A549 (cell line): ENCODE measurements at regions not wholly inside any gene's neighbourhood (a gene's known extent, or its start where the extent isn't known, plus 50 kb on each side); places are given as distances from the start of the nearest gene placed in this dataset.

Source experiments
- CBX2 ChIP-seq: fragments of 200-600 bp; sonication (generic); IDR thresholded peaks from 2 replicates; pipeline ENCODE4 v1.6.1; 2016; ENCODE audit warnings: low read depth, mild to moderate bottlenecking, borderline replicate concordance
- CEBPB ChIP-seq, 2 experiments: fragments of >200 bp in 1 of 2; sonication (Bioruptor Twin) in 1 of 2; formaldehyde crosslinking in 1 of 2; IDR thresholded peaks; 2 replicates each; pipeline ENCODE4 v1.6.1; 2012 to 2016
- CHD2 ChIP-seq: fragments of 150-350 bp; IDR thresholded peaks from 2 replicates; pipeline ENCODE4 v1.6.1; 2014; ENCODE audit warnings: low read length; ENCODE audit not compliant: partially characterized antibody
- JUNB ChIP-seq: fragments of >200 bp; sonication (Bioruptor Twin); formaldehyde crosslinking; IDR thresholded peaks from 2 replicates; pipeline ENCODE4 v1.6.1; 2016
- KDM5A ChIP-seq: fragments of 200-600 bp; sonication (generic); IDR thresholded peaks from 2 replicates; pipeline ENCODE4 v1.6.1; 2016; ENCODE audit warnings: antibody characterized with exemption, mild to moderate bottlenecking
- MAZ ChIP-seq: fragments of 150-350 bp; IDR thresholded peaks from 2 replicates; pipeline ENCODE4 v1.6.1; 2014; ENCODE audit warnings: antibody characterized with exemption, low read depth, low read length, borderline replicate concordance
- PHF8 ChIP-seq: fragments of 200-600 bp; sonication (generic); IDR thresholded peaks from 2 replicates; pipeline ENCODE4 v1.6.1; 2016; ENCODE audit warnings: low read depth, mild to moderate bottlenecking, antibody characterized with exemption, moderate library complexity, borderline replicate concordance
- POLR2A ChIP-seq: IDR thresholded peaks from 2 replicates; pipeline ENCODE4 v1.6.1; 2012; ENCODE audit warnings: mild to moderate bottlenecking, low read length
- RAD21 ChIP-seq, 2 experiments: fragments of >200 bp in 1 of 2; sonication (Bioruptor Twin) in 1 of 2; formaldehyde crosslinking in 1 of 2; IDR thresholded peaks in 1 of 2; conservative IDR thresholded peaks in 1 of 2; 2 replicates in 1 of 2; 3 replicates in 1 of 2; pipeline ENCODE4 v1.6.1; 2012 to 2018; ENCODE audit warnings: inconsistent platforms in 1 of 2
- RCOR1 ChIP-seq: fragments of 150-350 bp; IDR thresholded peaks from 2 replicates; pipeline ENCODE4 v1.6.1; 2014; ENCODE audit warnings: antibody characterized with exemption, low read length, low read depth
- TF ChIP-seq, protein P1 (sequence below): fragments of >200 bp; sonication (Bioruptor Twin); formaldehyde crosslinking; IDR thresholded peaks from 3 replicates; pipeline ENCODE4 v1.5.1; 2016
- TF ChIP-seq, protein P2 (sequence below): fragments of 150-350 bp; IDR thresholded peaks from 2 replicates; pipeline ENCODE4 v1.6.1; 2014; ENCODE audit warnings: low read depth, mild to moderate bottlenecking, low read length
- TF ChIP-seq, protein P3 (sequence below): fragments of 200-600 bp; sonication (generic); IDR thresholded peaks from 2 replicates; pipeline ENCODE4 v1.6.1; 2016; ENCODE audit warnings: antibody characterized with exemption, mild to moderate bottlenecking, moderate library complexity
- TF ChIP-seq, protein P4 (sequence below): fragments of 450-650 bp; IDR thresholded peaks from 2 replicates; pipeline ENCODE4 v1.6.1; 2014; ENCODE audit warnings: antibody characterized with exemption

DNA sequence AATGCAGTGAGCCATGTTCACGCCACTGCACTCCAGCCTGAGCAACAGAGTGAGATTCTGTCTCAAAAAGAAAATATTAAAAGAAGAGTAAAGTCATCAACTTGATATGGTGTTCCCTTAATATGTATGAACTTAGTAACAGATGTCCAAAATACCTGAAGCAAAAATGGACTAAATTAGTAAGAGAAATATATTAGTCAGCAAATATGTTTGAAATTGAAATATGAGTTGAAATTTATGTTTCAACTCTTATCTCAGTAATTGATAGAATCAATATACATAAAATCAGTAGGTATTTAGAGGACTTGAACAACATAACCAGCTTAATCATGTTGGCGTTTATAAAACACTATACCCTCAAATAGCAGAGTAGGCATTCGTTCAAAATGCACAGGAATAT is 668.5 kb downstream of the ISL1 start:
- TF ChIP-seq, protein P1, sequence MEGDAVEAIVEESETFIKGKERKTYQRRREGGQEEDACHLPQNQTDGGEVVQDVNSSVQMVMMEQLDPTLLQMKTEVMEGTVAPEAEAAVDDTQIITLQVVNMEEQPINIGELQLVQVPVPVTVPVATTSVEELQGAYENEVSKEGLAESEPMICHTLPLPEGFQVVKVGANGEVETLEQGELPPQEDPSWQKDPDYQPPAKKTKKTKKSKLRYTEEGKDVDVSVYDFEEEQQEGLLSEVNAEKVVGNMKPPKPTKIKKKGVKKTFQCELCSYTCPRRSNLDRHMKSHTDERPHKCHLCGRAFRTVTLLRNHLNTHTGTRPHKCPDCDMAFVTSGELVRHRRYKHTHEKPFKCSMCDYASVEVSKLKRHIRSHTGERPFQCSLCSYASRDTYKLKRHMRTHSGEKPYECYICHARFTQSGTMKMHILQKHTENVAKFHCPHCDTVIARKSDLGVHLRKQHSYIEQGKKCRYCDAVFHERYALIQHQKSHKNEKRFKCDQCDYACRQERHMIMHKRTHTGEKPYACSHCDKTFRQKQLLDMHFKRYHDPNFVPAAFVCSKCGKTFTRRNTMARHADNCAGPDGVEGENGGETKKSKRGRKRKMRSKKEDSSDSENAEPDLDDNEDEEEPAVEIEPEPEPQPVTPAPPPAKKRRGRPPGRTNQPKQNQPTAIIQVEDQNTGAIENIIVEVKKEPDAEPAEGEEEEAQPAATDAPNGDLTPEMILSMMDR, result no peak
- TF ChIP-seq KDM5A, result no peak
- no peak for TF ChIP-seq JUNB
- TF ChIP-seq, protein P2, sequence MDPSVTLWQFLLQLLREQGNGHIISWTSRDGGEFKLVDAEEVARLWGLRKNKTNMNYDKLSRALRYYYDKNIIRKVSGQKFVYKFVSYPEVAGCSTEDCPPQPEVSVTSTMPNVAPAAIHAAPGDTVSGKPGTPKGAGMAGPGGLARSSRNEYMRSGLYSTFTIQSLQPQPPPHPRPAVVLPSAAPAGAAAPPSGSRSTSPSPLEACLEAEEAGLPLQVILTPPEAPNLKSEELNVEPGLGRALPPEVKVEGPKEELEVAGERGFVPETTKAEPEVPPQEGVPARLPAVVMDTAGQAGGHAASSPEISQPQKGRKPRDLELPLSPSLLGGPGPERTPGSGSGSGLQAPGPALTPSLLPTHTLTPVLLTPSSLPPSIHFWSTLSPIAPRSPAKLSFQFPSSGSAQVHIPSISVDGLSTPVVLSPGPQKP, result no peak
- TF ChIP-seq MAZ, result no peak
- TF ChIP-seq, protein P3, sequence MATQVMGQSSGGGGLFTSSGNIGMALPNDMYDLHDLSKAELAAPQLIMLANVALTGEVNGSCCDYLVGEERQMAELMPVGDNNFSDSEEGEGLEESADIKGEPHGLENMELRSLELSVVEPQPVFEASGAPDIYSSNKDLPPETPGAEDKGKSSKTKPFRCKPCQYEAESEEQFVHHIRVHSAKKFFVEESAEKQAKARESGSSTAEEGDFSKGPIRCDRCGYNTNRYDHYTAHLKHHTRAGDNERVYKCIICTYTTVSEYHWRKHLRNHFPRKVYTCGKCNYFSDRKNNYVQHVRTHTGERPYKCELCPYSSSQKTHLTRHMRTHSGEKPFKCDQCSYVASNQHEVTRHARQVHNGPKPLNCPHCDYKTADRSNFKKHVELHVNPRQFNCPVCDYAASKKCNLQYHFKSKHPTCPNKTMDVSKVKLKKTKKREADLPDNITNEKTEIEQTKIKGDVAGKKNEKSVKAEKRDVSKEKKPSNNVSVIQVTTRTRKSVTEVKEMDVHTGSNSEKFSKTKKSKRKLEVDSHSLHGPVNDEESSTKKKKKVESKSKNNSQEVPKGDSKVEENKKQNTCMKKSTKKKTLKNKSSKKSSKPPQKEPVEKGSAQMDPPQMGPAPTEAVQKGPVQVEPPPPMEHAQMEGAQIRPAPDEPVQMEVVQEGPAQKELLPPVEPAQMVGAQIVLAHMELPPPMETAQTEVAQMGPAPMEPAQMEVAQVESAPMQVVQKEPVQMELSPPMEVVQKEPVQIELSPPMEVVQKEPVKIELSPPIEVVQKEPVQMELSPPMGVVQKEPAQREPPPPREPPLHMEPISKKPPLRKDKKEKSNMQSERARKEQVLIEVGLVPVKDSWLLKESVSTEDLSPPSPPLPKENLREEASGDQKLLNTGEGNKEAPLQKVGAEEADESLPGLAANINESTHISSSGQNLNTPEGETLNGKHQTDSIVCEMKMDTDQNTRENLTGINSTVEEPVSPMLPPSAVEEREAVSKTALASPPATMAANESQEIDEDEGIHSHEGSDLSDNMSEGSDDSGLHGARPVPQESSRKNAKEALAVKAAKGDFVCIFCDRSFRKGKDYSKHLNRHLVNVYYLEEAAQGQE, result no peak
- TF ChIP-seq POLR2A, result no peak
- TF ChIP-seq RCOR1, result no peak
- TF ChIP-seq CBX2, result no peak
- no peak for TF ChIP-seq CEBPB (IDR thresholded peaks at IDR 0.05)
- TF ChIP-seq CHD2, result no peak
- TF ChIP-seq PHF8, result no peak
- TF ChIP-seq, protein P4, sequence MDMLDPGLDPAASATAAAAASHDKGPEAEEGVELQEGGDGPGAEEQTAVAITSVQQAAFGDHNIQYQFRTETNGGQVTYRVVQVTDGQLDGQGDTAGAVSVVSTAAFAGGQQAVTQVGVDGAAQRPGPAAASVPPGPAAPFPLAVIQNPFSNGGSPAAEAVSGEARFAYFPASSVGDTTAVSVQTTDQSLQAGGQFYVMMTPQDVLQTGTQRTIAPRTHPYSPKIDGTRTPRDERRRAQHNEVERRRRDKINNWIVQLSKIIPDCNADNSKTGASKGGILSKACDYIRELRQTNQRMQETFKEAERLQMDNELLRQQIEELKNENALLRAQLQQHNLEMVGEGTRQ, result no peak
- no peak for TF ChIP-seq RAD21 (conservative IDR thresholded peaks at IDR 0.05 in 1 of 2, IDR thresholded peaks at IDR 0.05 in 1 of 2)
